Suppressor macrophage treated with lipopolysaccharide for 4 hours (primary cell): ENCODE measurements at regions not wholly inside any gene's neighbourhood (a gene's known extent, or its start where the extent isn't known, plus 50 kb on each side); places are given as distances from the start of the nearest gene placed in this dataset.

Experiments
- DNase-seq: peaks from one replicate; pipeline ENCODE4 v3.0.0-alpha.2; 2020

DNA sequence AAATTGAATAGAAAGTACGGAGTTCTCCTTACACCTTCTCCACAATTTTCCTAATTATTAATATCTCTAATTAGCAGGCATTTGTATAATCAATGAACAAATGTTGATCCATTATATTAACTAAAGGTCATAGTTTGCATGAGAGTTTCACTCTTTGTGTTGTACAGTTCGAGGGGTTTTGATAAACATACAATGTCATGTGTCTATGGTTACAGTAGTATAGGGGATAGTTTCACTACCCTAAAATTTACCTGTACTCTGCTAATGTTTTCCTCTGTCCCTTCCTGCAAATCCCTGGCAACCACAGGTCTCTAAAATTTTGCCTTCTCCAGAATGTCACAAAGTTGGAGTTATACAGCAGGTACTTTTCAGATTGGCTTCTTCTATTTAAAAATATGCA is 1199.8 kb upstream of the GJE1 start:
- no peak for DNase-seq

DNA sequence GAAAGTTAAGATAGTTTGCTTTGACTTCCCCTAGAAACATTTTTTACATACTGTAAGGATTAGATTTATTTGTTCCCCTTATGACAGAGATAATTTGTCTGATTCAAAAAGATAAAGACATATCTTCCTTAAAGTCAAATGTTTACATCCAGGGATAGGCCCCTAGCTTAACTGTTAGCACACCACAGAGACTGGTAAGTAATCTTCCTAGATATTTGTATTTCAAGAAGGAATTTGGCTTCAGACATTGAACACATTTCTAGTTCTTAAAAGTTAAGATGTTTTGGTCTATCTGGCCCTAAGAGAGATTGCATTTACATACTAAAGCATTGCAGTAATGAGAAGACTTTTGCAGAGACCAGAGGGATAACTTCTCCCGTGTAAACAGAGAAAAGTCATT is 1201.1 kb upstream of the GJE1 start:
- no peak for DNase-seq

DNA sequence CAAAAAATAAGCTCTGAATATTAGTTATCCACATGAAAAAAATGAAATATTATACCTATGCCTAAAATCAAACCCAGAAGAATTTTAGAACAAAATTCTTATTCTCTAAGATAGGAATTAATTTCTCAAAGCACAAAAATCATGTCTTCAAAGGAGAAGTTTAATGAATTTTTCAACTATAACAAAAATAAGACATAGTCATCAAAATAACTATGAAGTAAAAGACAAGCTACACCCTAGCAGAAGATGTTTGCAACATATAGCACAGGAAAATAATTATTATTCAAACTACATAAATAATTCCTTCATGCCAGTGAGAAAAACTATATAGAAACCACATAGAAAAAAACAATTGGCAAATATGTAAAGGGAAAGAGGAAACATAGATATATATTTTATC is 1203.6 kb upstream of the GJE1 start:
- DNase-seq: no peak

DNA sequence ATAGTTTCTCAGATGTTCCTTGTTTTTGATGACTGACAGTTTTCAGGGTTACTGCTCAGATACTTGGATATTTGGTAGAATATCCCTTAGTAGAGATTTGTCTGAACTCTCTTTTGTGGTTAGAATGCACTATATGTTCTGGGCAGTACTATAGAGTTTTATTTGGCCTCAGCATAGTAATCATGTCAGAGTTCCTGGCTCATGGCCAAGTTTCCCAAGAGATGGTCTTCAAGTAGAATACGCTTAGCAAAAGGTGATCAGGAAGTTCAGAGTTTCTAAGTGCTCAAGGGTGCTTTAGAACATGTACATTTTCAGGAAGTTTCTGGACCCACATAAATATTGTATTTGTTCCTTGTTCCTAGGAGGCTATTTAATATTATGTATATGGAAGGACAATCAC is 1209.7 kb upstream of the GJE1 start:
- no peak for DNase-seq

DNA sequence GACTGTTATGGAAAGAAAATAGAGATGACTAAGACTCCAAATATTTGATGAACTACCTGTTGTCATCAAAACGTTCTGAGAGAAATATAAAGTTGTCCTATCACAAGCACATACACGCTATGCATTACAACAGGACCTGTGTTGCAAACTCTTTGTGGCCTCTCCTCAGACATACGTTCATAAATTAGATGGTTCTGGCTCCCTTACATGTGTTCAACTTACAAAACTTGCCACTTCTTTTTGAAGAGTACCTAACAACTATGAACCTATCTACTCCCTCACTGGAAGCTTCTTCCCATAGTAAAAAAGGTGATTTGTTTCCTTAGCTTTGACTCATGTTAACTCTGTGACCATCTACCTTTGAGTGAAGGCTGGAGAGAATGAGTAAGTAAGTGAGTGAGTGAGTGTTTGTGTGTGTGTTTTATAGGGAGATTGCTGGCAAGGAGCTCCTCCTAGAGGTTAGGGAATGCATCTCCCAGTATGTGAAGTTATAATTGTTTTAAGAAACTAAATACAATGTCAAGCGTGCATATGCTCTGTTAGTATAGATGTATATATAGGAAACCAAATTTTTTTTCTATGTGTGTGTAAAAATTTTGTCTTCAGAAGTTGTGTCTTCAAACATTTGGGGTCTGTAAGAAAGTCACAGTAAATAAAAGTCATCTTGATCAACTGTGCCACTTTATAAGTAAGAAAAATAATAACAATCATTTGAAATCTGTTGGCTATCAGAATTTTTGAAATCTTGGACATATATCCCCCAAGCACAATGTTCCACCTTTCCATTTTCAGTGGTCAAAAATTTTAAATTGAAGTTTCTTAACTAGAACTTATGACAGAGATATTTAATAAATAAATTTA is 1211.1 kb upstream of the GJE1 start:
- DNase-seq: peak; percentile 44

DNA sequence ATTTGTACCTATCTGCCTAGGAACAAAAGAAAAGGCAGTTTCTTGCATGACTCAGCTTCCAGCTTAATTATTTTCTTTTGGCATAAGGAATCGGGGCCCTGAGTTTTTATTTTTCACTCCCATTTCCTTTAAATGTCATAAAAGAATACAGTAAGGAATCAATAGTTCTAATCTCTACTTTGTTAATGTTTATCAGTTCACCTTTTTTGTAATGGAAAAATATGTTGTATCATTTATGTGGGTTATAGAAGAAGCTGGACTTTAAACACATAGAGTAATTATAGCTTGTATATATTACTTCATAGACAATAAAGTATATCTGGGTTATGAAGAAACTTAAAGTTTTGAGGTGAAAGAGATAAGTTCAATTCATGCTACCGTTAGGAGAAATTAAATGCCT is 1214.8 kb upstream of the GJE1 start:
- no peak for DNase-seq

DNA sequence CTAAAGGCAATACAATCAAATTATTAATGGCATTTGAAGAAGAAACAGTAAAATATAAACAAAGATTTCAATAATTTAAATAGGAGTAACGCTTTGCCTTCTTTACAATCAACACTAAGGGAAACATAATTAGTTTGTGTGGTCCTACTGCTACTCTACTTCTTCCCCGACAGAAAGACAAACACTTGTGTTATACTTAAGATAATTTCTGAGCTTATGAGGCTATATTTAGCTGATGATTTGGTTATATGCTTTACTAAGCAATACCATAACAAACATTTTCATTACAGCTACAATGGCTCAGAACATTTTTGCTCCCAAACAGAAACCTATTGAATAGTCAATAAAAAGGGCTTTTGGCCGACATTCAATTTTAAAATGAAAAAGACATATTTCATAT is 1217.2 kb upstream of the GJE1 start:
- no peak for DNase-seq

DNA sequence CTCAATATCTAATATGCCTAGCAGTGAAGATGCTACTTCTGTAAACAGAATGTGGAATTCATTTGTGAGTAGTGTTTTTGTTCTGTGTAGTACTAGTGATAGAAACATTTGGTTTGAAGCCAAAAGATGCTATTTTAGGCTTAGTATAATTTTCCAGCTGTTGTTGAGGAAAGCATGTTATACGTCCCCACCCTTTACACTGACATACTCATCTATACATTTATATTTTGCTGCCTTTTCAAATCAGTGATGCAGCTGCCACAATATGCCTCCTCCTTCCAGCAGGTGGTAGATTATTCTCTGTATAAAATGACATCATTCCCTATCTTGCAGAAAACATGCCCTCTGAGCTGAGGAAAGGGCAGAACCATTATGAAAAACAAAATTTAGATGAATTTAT is 1217.6 kb upstream of the GJE1 start:
- DNase-seq: no peak

DNA sequence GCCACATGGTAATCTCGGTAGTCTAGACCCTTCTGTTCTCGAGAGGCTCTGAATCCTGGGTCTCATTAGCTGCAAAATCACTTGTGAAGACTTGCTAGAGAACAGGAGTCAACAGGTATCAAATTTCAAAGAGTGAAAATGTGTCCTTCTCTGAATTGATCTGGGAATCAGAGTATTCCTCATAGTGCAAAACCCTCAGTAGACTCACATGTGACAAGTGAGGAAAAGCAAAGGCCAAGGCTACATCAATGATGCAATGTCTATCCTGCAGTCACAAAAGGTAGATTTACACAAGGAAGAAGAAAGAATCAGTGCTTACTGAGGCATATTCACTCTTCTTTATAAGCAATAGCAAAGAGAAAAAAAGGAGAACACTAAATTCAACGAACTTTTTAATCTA is 1220.0 kb upstream of the GJE1 start:
- DNase-seq: no peak

DNA sequence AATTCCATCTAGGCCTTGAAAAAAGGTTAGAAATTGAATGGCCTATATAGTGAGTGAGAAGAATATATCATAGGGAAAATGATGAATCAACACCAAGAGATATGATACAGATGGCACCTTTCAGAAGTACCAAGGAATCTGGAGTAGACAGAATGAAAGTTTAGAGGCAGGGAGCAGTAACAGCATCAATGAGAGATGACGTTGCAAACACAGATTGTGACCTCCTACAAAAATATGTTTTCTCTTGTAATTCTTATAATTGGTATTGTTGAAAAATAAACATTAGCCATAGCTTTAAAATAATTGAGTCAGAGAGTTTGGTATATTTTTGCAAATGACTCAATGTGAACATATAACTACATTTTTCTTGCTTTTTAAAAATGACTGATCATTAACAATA is 1223.1 kb upstream of the GJE1 start:
- DNase-seq: no peak

DNA sequence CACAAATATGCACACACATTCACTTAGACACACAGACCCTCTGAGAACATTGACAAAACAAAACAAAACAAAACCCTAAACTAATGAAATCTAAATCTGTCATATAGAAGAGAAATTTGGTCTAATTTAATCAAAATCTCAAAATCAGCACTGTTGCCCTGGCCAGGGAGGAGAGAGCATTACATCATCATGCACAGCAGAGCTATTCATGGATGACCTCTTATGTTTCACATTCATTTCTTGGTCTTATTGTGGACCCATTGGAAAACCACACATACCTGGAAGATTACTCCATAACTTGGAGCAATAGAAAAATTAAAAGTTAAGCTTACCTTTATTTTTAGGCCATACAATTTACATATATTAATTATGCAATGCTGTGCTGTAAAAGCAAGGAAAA is 1223.6 kb upstream of the GJE1 start:
- no peak for DNase-seq

DNA sequence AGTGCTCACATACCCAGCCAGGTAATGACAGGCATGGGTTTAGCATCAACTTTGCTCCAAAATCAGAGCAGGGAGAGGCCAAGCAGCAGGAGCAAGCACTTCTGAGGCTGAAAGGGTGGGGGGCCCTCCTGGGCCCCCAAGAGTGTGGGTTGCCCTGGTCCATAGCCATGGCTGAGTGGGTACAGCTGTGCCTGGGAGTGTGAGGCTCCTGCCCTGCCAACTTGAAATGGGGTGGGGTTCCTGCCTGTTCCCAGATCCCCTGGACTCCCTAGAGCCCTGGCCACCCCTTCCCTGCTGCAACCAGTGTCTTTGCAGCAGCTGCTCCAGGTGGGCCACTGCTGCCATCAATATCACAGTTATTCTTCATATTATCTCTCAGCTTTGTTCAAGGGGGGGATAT is 1224.2 kb upstream of the GJE1 start:
- no peak for DNase-seq

DNA sequence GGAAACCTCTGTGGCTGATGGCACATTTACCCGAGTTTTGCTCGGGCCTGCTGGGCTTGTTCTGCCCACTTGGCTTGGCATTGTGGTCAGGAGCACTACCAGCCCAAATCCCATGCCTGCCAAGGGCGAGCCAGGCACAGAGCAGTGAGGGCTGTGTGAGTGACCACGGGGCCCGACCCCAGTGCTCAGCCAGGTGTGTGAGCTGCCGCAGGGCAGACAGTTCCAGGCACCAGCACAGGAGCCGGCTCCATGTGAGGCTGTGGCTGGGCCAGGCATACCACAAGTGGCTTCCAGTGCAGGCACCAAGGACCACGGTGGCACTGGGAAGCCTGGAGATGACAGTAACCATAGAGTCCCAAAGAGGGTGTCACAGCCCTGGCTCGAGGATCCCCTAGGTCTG is 1225.5 kb upstream of the GJE1 start:
- DNase-seq: no peak

DNA sequence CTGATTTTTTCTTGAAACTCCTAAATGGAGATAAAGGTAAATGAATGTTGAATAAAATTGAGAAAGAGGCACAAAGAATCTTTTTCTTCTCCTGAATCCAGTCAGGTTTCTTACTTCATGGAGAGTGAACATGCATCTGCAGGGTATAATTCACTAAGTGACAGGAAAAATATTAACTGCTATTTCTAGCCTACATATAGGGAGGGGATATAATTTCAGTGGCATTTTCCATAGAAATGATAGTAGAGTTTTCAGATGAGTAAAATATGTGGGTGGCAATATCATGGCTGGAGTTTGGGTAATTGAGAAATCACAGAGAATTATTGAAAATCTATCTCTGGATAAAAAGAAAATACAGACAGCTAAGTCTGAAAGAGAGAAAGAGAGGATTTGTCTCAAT is 1227.0 kb upstream of the GJE1 start:
- no peak for DNase-seq

DNA sequence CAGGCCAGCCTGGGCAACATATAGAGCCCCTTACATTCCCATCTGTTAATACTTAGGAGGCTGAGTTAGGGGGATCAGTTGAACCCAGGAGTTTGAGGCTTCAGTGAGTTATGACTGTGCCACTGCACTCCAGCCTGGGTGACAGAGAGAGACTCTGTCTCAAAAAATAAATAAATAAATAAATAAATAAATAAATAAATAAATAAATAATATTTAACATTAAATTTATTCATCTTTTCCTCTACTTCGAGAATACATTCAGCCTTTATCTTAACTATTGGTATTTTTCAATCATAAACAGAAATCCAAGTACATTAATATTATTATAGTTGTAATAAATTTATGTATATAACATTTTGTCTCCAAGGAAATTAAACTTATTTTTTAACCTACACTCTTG is 1227.7 kb upstream of the GJE1 start:
- DNase-seq: no peak

DNA sequence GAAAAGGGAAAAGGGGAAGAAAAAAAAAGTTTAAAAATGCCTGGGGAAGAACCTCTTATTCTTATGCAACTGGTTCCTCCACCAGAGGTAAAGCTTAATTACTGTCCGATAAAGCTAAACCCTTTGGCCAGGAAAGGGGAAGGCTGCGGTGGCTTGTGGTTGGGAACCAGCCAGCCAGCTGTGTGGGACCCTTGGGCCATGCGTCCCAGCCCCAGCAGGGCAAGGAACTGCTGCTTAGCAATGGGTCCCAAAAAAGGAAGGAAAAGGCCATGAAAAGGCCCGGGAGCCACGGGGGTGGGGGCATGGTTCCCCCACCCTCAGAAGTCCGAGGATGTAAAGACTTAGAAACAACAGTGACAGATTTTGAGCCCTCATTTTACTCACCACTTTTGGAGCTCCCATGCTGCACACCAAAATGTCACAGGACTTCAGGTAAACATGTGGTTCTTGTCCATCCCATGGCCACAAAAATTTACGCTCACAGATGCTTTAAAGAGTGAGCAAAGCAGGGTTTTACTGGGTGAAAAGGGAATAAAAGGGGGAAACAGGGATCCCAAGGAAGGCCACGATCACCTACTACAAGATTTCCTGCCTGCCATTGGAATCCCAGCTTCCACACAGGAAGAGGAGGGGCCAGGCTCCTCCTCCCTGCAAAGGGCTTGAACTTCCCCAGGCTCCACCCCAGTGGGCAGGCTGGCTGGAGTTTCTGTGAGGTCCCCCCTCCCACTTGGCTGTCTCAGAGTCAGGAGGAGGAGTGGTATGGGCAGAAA is 1234.7 kb upstream of the GJE1 start:
- peak; percentile 50 for DNase-seq

DNA sequence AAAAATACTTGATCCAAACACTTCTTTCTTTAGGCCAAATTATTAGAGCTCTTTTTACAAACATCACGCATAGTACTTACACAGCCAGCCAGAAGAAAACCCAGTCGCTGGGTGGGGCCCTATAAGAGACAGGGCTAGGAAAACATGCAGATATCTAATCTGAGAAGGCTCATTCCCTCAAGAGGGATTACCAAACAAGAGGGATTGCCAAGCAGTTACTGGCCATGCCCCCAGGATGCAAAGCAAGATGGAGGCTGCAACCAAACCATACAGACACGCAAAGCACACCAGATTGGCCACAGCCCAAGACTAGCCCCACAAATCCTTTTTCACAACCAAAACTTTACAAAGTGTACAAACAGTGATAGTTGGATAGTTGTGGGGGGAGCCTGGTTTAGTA is 1235.4 kb upstream of the GJE1 start:
- DNase-seq: peak; percentile 8

DNA sequence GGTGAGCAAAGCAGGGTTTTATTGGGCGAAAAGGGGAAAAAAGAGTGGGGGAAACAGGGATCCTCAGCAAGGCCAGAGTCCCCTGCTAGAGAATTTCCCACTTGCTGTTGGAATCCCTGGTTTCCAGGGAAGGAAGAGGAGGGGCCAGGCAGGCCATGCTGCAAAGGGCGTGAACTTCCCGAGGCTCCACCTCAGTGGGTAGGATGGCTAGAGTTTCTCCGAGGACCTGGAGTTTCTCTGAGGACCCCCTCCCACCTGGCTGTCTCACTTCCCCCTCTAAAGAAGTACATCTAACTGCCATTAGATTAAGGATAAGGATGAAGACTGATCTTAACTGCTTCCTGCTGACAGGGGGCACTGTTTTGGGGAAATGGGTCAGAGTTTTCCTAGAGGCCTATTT is 1239.3 kb upstream of the GJE1 start:
- no peak for DNase-seq

DNA sequence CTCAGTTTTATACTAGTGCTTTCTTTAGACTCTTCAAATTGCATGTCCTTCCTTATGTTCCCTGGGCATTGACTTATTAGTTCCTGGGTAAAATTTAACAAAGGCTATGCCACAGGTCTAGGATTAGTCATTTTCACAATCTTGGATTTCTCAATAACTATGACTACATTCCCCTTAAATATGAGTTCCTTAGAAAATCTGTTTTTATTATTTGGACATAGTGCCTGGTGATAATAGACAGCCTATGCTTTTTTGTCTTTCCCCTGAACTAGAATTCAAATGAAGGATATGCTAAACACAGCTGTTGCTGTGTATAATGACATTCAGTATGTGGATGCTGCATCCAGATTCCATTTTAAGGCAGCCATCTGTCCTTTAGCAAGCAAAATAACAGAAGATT is 1252.8 kb upstream of the GJE1 start:
- DNase-seq: peak; percentile 20

DNA sequence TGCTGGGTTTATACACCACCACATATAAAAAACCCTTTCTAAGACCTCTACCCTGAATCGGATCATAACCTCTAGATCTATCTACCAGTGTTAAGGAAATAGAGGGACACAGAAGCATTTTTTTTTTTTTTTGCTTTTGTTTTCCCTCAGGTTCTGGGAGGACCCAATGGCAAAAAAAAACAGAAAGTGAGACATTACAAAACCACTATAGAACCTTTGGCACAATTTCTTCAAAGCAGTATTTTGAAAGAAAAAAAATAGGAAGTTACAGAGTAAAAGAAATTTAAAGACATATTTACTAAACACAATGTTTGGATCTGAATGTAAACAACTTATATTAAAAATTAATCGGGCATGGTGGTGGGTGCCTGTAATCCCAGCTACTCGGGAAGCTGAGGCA is 1258.7 kb upstream of the GJE1 start:
- DNase-seq: peak; percentile 23

DNA sequence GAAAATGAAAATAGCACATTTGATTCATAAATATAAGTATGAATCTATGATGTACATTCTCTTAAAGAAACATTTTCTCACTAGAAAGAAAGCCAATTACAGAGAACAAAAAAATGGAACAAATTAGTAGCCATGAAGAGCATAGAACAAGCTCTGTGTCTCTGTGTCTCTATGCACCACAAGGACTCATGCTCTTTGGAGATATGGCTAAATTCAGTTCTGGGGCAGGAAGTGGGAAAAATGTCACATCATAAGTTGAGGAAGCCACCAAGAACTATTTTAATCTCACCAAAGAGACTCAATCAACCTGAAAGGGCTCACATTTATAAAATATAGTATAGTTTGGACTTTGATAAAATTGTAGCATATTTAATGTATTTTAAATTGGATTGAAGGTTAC is 1259.8 kb upstream of the GJE1 start:
- DNase-seq: no peak

DNA sequence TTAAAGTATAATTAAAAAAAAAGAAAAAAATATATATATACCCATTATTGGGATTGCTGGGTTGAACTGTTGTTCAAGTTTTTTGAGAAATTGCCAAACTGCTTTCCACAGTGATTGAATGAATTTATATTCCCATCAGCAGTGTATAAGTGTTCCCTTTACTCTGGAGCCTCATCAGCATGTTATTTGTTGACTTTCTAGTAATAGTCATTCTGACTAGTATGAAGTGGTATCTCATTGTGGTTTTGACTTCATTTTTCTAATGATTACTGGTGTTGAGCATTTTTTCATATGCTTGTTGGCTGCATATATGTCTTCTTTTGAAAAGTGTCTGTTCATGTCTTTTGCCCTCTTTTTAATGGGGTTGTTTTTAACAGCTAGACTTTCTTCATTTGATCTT is 1260.8 kb upstream of the GJE1 start:
- DNase-seq: no peak

DNA sequence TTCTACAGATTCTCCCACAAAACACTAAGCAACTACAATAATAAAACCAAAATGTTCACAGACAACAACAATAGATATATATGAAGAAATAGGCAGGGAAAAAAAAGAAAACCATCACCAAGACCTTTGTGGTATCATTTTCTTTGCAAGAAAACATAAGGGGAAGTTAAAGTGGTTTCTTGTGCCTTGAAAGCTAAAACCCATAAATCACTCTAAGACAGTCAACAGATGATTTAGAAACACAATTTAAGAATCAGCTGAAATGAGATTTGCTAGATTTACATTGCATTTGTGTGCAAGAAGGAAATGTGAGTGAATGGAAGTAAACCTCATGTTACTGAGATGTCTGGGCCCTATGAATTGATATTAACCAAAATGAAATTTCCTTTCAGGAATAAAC is 1265.4 kb upstream of the GJE1 start:
- DNase-seq: no peak

DNA sequence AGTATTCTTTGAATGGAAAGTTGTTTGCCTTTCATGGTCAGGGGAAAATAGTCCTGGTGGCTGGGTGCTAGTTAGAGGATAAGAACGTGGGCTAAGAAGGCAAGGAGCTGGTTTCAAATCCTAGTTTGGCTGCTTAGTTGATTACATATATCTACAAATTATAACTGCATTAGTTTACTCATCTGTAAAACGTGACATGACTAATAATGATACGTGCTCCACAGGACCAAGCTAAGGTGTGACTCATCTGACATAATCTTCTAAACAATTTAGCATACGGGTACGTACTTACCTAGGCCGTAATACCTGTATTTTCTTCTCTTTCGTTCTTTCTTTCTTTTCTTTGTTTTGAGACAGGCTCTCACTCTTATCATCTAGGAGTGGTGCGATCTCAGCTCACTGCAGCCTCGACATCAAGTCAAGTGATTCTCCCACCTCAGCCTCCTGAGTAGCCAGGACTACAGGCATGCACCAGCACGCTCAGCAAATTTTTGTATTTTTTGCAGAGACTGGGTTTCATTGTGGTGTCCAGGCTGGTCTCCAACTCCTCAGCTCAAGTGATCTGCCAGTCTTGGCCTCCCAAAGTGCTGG is 1274.2 kb upstream of the GJE1 start:
- DNase-seq: no peak
